Gastroesophageal sphincter (tissue), 4 donors: ENCODE measurements at regions not wholly inside any gene's neighbourhood (a gene's known extent, or its start where the extent isn't known, plus 50 kb on each side); places are given as distances from the start of the nearest gene placed in this dataset.
A peak's percentile ranks its signal among the peaks of the same experiment; 100 is the strongest.
"Not testable (repeated sequence)": the region's sequence is repeated elsewhere in the genome, so short reads cannot be mapped to it uniquely, and the experiment has no call there.

ENCODE experiments used
- ATAC-seq: fragments of 150-250 bp; one replicate; pipeline ENCODE4 v1.9.1; 2016; ENCODE audit warnings: mild to moderate bottlenecking, moderate library complexity
- H3K27ac ChIP-seq, 4 donors: fragments of 200-600 bp; sonication (generic) in 3 of 4; 1 replicate in 3 of 4; 2 replicates in 1 of 4; pipeline ENCODE4 v1.5.1; 2016 to 2019
- H3K27me3 ChIP-seq: fragments of 200-600 bp; sonication (generic); one replicate; pipeline ENCODE4 v1.5.1; 2019
- H3K36me3 ChIP-seq, 2 donors: fragments of 200-600 bp; sonication (generic); one replicate each; pipeline ENCODE4 v1.5.1; 2019; ENCODE audit warnings: control low read depth in 1 of 2
- H3K4me1 ChIP-seq, 3 donors: fragments of 200-600 bp; sonication (generic); 1 replicate in 2 of 3; 2 replicates in 1 of 3; pipeline ENCODE4 v1.5.1; 2016 to 2019; ENCODE audit warnings: control low read depth in 2 of 3
- H3K4me3 ChIP-seq, 2 donors: fragments of 200-600 bp; sonication (generic); one replicate each; pipeline ENCODE4 v1.5.1; 2019; ENCODE audit warnings: mild to moderate bottlenecking in 1 of 2, moderate library complexity in 1 of 2
- H3K9me3 ChIP-seq, 3 donors: fragments of 200-600 bp; sonication (generic); one replicate each; pipeline ENCODE4 v1.5.1; 2017 to 2019; ENCODE audit warnings: control low read depth in 2 of 3
- EP300 ChIP-seq: sonication (generic); formaldehyde crosslinking; IDR thresholded peaks from one replicate; pipeline ENCODE4 v1.6.1; 2017; ENCODE audit warnings: antibody characterized with exemption, mild to moderate bottlenecking
- POLR2A ChIP-seq, 2 donors: fragments of 450-650 bp; IDR thresholded peaks; one replicate each; pipeline ENCODE4 v1.6.1; 2017; ENCODE audit warnings: antibody characterized with exemption in 2 of 2, mild to moderate bottlenecking in 2 of 2, moderate library complexity in 1 of 2
- POLR2AphosphoS5 ChIP-seq: sonication (generic); formaldehyde crosslinking; IDR thresholded peaks from one replicate; pipeline ENCODE4 v1.6.1; 2017; ENCODE audit warnings: antibody characterized with exemption
- WGBS, 2 donors: methylation state at CpG; one replicate each; pipeline ENCODE4 v1.1.5; 2018; ENCODE audit warnings: low coverage in 1 of 2; 5-methylcytosine and 5-hydroxymethylcytosine counted together
- TF ChIP-seq, protein P1 (sequence below), 4 experiments: fragments of 200-600 bp in 2 of 4; fragments of 450-650 bp in 2 of 4; sonication (generic) in 1 of 4; IDR thresholded peaks; one replicate each; pipeline ENCODE4 v1.5.1; 2017 to 2019; ENCODE audit warnings: antibody characterized with exemption in 4 of 4, mild to moderate bottlenecking in 2 of 4, moderate library complexity in 2 of 4

DNA sequence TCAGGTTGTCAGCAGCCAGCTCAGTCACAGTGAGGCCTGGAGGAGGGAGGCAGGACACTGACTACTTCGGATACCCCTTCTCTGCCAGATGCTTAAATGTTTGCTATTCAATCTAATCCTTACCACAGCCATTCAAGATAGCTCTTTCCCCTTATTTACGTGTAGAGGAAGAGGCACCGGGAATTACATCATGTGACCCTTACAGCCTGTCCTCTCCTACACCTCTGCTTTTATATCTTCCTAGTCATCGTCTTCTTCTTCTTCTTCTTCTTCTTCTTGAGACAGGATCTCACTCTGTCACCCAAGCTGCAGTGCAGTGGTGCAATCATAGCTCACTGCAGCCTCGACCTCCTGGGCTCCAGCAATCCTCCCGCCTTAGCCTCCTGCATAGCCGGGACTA, 148.1 kb upstream of the NEDD9 start:
- no peaks in the 10 kb centered on the region for H3K36me3 ChIP-seq
- ATAC-seq: no peak
- WGBS, 2 donors: 76 to 92% methylated on average over 3 to 7 of the region's 7 CpGs
- H3K27ac ChIP-seq: no peak overlapping the region
- H3K4me1 ChIP-seq: no peaks in the 10 kb centered on the region
- H3K4me3 ChIP-seq: no peak overlapping the region
- TF ChIP-seq EP300 (no peak), POLR2A (IDR thresholded peaks at IDR 0.05) (no peak), POLR2AphosphoS5 (no peak)
- TF ChIP-seq, protein P1, sequence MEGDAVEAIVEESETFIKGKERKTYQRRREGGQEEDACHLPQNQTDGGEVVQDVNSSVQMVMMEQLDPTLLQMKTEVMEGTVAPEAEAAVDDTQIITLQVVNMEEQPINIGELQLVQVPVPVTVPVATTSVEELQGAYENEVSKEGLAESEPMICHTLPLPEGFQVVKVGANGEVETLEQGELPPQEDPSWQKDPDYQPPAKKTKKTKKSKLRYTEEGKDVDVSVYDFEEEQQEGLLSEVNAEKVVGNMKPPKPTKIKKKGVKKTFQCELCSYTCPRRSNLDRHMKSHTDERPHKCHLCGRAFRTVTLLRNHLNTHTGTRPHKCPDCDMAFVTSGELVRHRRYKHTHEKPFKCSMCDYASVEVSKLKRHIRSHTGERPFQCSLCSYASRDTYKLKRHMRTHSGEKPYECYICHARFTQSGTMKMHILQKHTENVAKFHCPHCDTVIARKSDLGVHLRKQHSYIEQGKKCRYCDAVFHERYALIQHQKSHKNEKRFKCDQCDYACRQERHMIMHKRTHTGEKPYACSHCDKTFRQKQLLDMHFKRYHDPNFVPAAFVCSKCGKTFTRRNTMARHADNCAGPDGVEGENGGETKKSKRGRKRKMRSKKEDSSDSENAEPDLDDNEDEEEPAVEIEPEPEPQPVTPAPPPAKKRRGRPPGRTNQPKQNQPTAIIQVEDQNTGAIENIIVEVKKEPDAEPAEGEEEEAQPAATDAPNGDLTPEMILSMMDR (IDR thresholded peaks at IDR 0.05): no peak
- no peaks in the 10 kb centered on the region for H3K9me3 ChIP-seq
- no peaks in the 10 kb centered on the region for H3K27me3 ChIP-seq

DNA sequence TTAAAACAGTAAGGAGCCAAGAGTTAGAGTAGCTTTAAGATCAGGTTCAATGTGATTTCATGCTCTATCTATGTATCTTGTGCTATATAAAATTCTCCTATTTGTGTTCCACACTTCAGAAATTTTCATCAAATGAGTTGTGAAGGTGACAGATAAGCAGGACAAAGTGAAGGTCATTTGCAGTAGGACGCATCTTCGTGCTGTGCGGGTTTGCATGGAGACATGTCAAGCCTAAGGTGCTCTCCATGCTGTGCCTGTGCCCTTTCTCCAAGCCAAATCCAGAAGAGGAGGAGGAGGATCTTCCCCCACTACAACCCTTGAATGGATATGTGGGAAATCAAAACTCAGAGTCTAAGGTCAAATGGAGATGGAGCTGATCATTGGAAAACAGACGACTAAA, 147.3 kb upstream of the NEDD9 start:
- H3K36me3 ChIP-seq: no peaks in the 10 kb centered on the region
- no peaks in the 10 kb centered on the region for H3K9me3 ChIP-seq
- no peaks in the 10 kb centered on the region for H3K27me3 ChIP-seq
- no peak overlapping the region for H3K27ac ChIP-seq
- no peak for TF ChIP-seq POLR2A (IDR thresholded peaks at IDR 0.05)
- TF ChIP-seq EP300: no peak
- TF ChIP-seq, protein P1 (IDR thresholded peaks at IDR 0.05): no peak
- TF ChIP-seq POLR2AphosphoS5: no peak
- H3K4me3 ChIP-seq: no peak overlapping the region
- no peaks in the 10 kb centered on the region for H3K4me1 ChIP-seq
- ATAC-seq: no peak
- 93 to 95% methylated on average over 4 of the region's 4 CpGs for WGBS, 2 donors

DNA sequence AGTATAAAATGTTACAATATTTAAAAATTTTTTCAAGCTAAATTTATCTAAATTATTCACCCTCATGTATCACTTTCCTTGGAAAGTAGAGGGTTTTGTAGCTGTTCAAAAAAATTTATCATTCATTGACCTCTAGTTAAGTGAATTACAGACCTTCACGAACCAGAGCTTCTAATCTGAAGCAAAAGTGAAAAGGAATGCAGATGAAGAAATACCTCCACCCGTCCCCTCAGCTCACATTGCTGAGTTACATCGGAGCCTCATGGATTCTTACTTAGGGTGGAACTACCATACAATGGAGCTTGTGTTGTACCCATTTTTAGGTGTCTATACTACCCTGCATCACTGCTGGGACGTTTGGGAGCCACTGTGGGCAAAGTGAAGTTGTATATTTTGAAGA, 146.2 kb upstream of the NEDD9 start:
- TF ChIP-seq, protein P1 (IDR thresholded peaks at IDR 0.05): no peak
- TF ChIP-seq EP300: no peak
- TF ChIP-seq POLR2AphosphoS5: no peak
- no peak for TF ChIP-seq POLR2A (IDR thresholded peaks at IDR 0.05)
- Histone ChIP-seq H3K27me3 (no peaks in the 10 kb centered on the region), H3K9me3 (no peaks in the 10 kb centered on the region), H3K4me1 (no peaks in the 10 kb centered on the region), H3K27ac (no peak overlapping the region), H3K36me3 (no peaks in the 10 kb centered on the region), H3K4me3 (no peak overlapping the region)
- no peak for ATAC-seq
- 83 to 100% methylated on average over 2 to 3 of the region's 4 CpGs for WGBS, 2 donors

DNA sequence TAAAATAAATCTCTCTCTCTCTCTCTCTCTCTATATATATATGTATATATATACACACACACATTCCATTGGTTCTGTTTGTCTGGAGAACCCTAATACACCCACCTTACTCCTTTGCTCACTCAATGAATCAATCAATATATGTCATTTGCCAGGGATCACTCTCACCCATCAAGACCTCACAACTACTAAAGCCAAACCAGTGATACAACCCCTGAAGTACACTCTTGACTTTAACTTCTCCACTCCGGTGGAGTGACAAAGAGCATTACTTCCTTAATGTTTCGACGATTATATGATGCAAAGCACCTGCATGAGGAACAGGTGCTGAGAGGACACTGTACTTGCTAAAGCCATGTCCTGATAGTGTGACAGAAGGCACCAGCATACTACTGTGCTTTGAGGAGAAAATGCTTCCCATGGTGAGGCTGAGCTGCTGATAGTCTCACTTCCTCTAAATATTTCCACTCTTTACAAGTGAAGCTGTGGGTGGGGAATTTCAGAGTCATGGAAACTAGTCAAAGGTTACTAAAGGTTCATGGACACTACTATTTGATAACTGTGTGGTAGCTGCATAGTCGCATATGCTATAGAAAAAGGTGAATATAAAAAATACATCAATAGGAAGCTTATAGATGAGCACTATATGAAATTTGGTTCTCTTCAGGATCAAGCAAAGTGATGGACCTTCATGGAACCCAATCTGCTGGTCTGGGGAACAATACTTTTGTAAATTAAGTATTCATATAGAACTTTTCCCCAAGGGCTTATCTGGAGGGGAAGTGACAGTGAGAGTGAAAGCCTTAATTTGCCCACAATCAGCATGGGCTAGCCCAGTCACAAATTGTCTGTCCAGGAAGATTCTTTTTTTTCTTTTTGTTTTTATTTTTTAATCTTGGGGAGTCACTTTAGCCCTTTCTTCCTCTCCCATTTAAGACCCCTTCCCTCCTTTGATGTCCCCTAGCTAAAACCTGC, 141.9 kb upstream of the NEDD9 start:
- 85 to 94% methylated on average over 2 to 4 of the region's 4 CpGs for WGBS, 2 donors
- TF ChIP-seq, protein P1 (IDR thresholded peaks at IDR 0.05): no peak
- TF ChIP-seq POLR2A (IDR thresholded peaks at IDR 0.05): no peak
- TF ChIP-seq EP300: no peak
- TF ChIP-seq POLR2AphosphoS5: no peak
- peak; percentile 32 for ATAC-seq
- Histone ChIP-seq H3K4me3 (no peak overlapping the region), H3K27me3 (no peaks in the 10 kb centered on the region), H3K9me3 (no peaks in the 10 kb centered on the region), H3K36me3 (no peaks in the 10 kb centered on the region), H3K27ac (no peak overlapping the region), H3K4me1 (no peaks in the 10 kb centered on the region)

DNA sequence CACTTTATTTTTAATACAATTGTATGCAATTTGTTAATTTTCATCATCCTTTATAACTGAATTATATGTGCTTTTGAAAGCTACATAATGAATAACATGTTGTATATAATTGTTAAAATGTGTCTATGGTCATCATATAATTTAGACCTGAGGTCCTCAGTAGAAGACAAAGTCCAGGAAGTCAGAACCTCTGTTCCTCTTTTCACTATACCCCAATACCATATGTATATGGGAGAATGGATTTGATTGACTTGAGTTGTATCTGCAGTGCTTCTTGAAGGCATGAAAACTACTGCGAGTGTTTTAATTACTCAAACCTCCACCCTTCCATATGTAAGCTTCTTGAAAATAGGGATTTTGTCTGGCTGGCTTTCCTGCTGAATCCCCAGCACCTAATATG, 140.7 kb upstream of the NEDD9 start:
- no peak for TF ChIP-seq POLR2AphosphoS5
- TF ChIP-seq, protein P1 (IDR thresholded peaks at IDR 0.05): no peak
- TF ChIP-seq POLR2A (IDR thresholded peaks at IDR 0.05): no peak
- no peak for TF ChIP-seq EP300
- Histone ChIP-seq H3K36me3 (no peaks in the 10 kb centered on the region), H3K27me3 (no peaks in the 10 kb centered on the region), H3K9me3 (no peaks in the 10 kb centered on the region), H3K4me1 (no peaks in the 10 kb centered on the region), H3K27ac (no peak overlapping the region), H3K4me3 (no peak overlapping the region)
- ATAC-seq: no peak
- WGBS, 2 donors: 89 to 100% methylated on average over 1 of the region's 1 CpG

DNA sequence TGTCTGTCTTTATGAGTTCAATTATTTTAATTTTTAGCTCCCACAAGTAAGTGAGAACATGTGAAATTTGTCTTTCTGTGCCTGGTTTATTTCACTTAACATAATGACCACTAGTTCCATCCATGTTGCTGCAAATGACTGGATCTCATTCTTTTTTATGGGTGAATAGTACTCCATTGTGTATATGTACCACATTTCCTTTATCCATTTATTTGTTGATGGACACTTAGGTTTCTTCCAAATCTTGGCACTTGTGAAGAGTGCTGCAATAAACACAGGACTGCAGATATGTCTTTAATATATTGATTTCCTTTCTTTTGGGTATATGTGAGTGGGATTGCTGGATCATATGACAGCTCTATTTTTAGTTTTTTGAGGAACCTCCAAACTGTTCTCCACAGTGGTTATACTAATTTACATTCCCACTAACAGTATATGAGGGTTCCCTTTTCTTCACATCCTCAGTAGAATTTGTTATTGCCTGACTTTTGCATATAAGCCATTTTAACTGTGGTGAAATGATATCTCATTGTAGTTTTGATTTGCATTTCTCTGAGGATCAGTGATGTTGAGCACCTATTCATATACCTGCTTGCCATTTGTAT, 139.8 kb upstream of the NEDD9 start:
- not testable (repeated sequence) for H3K4me1 ChIP-seq, H3K36me3 ChIP-seq, H3K9me3 ChIP-seq, H3K4me3 ChIP-seq, H3K27ac ChIP-seq, H3K27me3 ChIP-seq, ATAC-seq
